ENCODE measurements at regions not wholly inside any gene's neighbourhood (a gene's known extent, or its start where the extent isn't known, plus 50 kb on each side); places are given as distances from the start of the nearest gene placed in this dataset.
"Not testable (repeated sequence)": the region's sequence is repeated elsewhere in the genome, so short reads cannot be mapped to it uniquely, and the experiment has no call there.

DNA sequence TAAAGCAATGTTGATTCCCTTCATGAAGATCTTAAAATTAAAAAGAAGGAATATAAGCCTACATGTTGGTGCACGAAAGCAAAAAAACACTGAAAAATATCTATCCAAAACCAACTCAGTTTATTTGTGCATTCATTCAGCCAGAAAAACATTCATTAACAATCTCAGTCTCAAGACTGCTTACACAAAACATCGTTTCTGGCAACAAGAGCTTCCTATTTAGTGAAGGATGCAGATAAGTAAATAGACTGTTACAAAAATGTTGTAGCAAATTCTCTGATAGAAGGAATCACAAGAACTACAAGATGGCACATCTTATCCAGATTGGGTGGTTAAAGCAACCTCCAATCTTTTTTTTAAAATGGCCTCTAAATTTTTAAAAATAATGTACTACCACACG is 69.7 kb upstream of the DCN start:
- Mint-ChIP-seq H3K36me3 (no peaks in the 10 kb centered on the region), H3K4me1 (no peaks in the 10 kb centered on the region), H3K4me3 (no peak overlapping the region), H3K9me3 (peaks cover 0 to 4% (median 0%) of the 10 kb centered on the region in 8 donors), H3K27ac (no peak overlapping the region), H3K27me3 (peaks cover 2 to 3% of the 10 kb centered on the region in 2 donors)
- ChIA-PET POLR2A (ENCODE audit: partially characterized antibody) (no interaction called here), CTCF (ENCODE audit: partially characterized antibody) (no interaction called here)
- Histone ChIP-seq H3K36me3 (ENCODE audit: insufficient read depth, low read length) (no peaks in the 10 kb centered on the region), H3K27ac (ENCODE audit: low read depth, low read length) (no peak overlapping the region), H3K4me3 (ENCODE audit: low read length in 2 of 2) (no peak overlapping the region), H3K27me3 (ENCODE audit: insufficient read depth, low read length) (no peaks in the 10 kb centered on the region), H3K9me3 (ENCODE audit: control insufficient read depth in 1 of 2, low read length in 2 of 2) (no peaks in the 10 kb centered on the region), H3K4me1 (ENCODE audit: insufficient read depth, low read length) (no peaks in the 10 kb centered on the region)
- intact Hi-C loops (cut with micrococcal nuclease): no loop called here
- no peak for DNase-seq

DNA sequence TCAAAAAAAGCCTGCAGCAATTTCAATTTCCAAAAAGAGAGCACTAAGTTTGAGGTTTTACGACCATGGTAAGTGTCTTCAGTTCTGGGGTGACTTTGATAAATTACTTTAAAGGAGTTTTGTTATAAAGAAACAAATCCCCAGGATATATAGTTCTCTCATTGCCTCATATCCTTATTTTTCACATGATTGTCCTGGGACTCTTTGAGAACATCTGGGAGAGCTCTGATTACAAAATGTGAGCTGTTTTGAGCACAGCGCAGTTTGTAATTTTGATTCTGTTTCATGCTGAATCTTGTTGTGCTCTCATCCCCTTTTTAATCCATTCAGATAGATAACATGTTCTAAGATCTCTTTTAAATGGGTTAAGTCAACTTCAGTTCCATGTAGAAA is 67.7 kb upstream of the DCN start:
- ChIA-PET POLR2A (ENCODE audit: partially characterized antibody) (no interaction called here), CTCF (ENCODE audit: partially characterized antibody) (no interaction called here)
- H3K36me3 ChIP-seq (ENCODE audit: insufficient read depth, low read length): no peaks in the 10 kb centered on the region
- peaks cover 2 to 3% of the 10 kb centered on the region in 2 donors for H3K27me3 Mint-ChIP-seq
- H3K4me1 Mint-ChIP-seq: no peaks in the 10 kb centered on the region
- H3K36me3 Mint-ChIP-seq: no peaks in the 10 kb centered on the region
- intact Hi-C loops (cut with micrococcal nuclease): no loop called here
- no peaks in the 10 kb centered on the region for H3K4me1 ChIP-seq (ENCODE audit: insufficient read depth, low read length)
- H3K27ac Mint-ChIP-seq: no peak overlapping the region
- peaks cover 0 to 4% (median 0%) of the 10 kb centered on the region in 8 donors for H3K9me3 Mint-ChIP-seq
- no peak overlapping the region for H3K4me3 ChIP-seq (ENCODE audit: low read length in 2 of 2)
- H3K9me3 ChIP-seq (ENCODE audit: control insufficient read depth in 1 of 2, low read length in 2 of 2): no peaks in the 10 kb centered on the region
- no peak for DNase-seq
- H3K27ac ChIP-seq (ENCODE audit: low read depth, low read length): no peak overlapping the region
- H3K27me3 ChIP-seq (ENCODE audit: insufficient read depth, low read length): no peaks in the 10 kb centered on the region
- H3K4me3 Mint-ChIP-seq: no peak overlapping the region

GRCh38 chr12:91249518-91250272 is 67.1 kb upstream of the DCN start:
- H3K9me3 ChIP-seq (ENCODE audit: control insufficient read depth in 1 of 2, low read length in 2 of 2): no peaks in the 10 kb centered on the region
- intact Hi-C loops (cut with micrococcal nuclease): no loop called here
- Mint-ChIP-seq H3K9me3 (peaks cover 0 to 4% (median 0%) of the 10 kb centered on the region in 8 donors), H3K4me3 (no peak overlapping the region), H3K27me3 (peaks cover 2 to 3% of the 10 kb centered on the region in 2 donors), H3K4me1 (no peaks in the 10 kb centered on the region), H3K27ac (no peak overlapping the region), H3K36me3 (no peaks in the 10 kb centered on the region)
- DNase-seq: no peak
- H3K36me3 ChIP-seq (ENCODE audit: insufficient read depth, low read length): no peaks in the 10 kb centered on the region
- H3K27me3 ChIP-seq (ENCODE audit: insufficient read depth, low read length): no peaks in the 10 kb centered on the region
- no peak overlapping the region for H3K27ac ChIP-seq (ENCODE audit: low read depth, low read length)
- H3K4me3 ChIP-seq (ENCODE audit: low read length in 2 of 2): no peak overlapping the region
- no peaks in the 10 kb centered on the region for H3K4me1 ChIP-seq (ENCODE audit: insufficient read depth, low read length)
- ChIA-PET POLR2A (ENCODE audit: partially characterized antibody) (no interaction called here), CTCF (ENCODE audit: partially characterized antibody) (no interaction called here)

DNA sequence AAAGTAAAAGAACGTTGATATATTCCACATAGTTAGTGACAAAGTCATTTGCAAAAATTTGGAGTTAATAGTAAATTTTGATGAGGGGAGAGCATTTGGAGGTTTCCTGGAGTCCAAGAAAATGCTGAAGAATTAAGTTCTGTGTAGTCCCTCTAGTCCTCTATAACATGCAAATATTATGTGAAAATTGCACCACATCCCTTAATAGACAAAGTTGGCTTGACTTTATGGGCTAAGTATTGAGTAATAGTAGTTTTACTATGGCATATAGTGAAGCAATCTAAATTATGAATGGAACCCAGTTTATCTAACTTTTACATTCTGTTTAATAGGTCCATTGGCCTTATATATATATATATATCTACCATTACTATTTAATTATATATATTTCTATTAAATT is 66.4 kb upstream of the DCN start:
- H3K4me1 Mint-ChIP-seq: no peaks in the 10 kb centered on the region
- intact Hi-C loops (cut with micrococcal nuclease): no loop called here

GRCh38 chr12:91243177-91243576 is 60.6 kb upstream of the DCN start:
- H3K4me1 ChIP-seq (ENCODE audit: insufficient read depth, low read length); H3K4me3 ChIP-seq (ENCODE audit: low read length in 2 of 2); CTCF ChIA-PET (ENCODE audit: partially characterized antibody); H3K27me3 ChIP-seq (ENCODE audit: insufficient read depth, low read length); H3K4me3 Mint-ChIP-seq; POLR2A ChIA-PET (ENCODE audit: partially characterized antibody); H3K36me3 Mint-ChIP-seq; H3K27ac ChIP-seq (ENCODE audit: low read depth, low read length); H3K27ac Mint-ChIP-seq; H3K27me3 Mint-ChIP-seq; H3K9me3 ChIP-seq (ENCODE audit: control insufficient read depth in 1 of 2, low read length in 2 of 2); H3K36me3 ChIP-seq (ENCODE audit: insufficient read depth, low read length); intact Hi-C loops (cut with micrococcal nuclease); H3K4me1 Mint-ChIP-seq: not testable (repeated sequence)
- peak in 1 of 5 donors; percentile 31 for DNase-seq
- peaks cover 0 to 15% (median under 1%) of the 10 kb centered on the region in 8 donors for H3K9me3 Mint-ChIP-seq

More for the DNA sequence above, 66.4 kb upstream of the DCN start:
- no peak overlapping the region for H3K27ac ChIP-seq (ENCODE audit: low read depth, low read length)
- no peaks in the 10 kb centered on the region for H3K27me3 ChIP-seq (ENCODE audit: insufficient read depth, low read length)
- DNase-seq: no peak
- H3K36me3 ChIP-seq (ENCODE audit: insufficient read depth, low read length): no peaks in the 10 kb centered on the region
- no peak overlapping the region for H3K4me3 ChIP-seq (ENCODE audit: low read length in 2 of 2)
- Mint-ChIP-seq H3K27me3 (peaks cover 2 to 3% of the 10 kb centered on the region in 2 donors), H3K27ac (no peak overlapping the region), H3K9me3 (peaks cover 0 to 6% (median 0%) of the 10 kb centered on the region in 8 donors), H3K36me3 (no peaks in the 10 kb centered on the region), H3K4me3 (no peak overlapping the region)
- POLR2A ChIA-PET (ENCODE audit: partially characterized antibody): no interaction called here
- H3K4me1 ChIP-seq (ENCODE audit: insufficient read depth, low read length): no peaks in the 10 kb centered on the region
- no peaks in the 10 kb centered on the region for H3K9me3 ChIP-seq (ENCODE audit: control insufficient read depth in 1 of 2, low read length in 2 of 2)
- CTCF ChIA-PET (ENCODE audit: partially characterized antibody): no interaction called here

GRCh38 chr12:91241756-91242155 is 59.1 kb upstream of the DCN start:
- no peaks in the 10 kb centered on the region for H3K4me1 ChIP-seq (ENCODE audit: insufficient read depth, low read length)
- H3K4me3 ChIP-seq (ENCODE audit: low read length in 2 of 2): no peak overlapping the region
- CTCF ChIA-PET (ENCODE audit: partially characterized antibody): no interaction called here
- H3K4me3 Mint-ChIP-seq: no peak overlapping the region
- no peak for DNase-seq
- peaks cover 0 to 15% (median 0%) of the 10 kb centered on the region in 8 donors for H3K9me3 Mint-ChIP-seq
- H3K27ac Mint-ChIP-seq: no peak overlapping the region
- H3K36me3 Mint-ChIP-seq: no peaks in the 10 kb centered on the region
- H3K4me1 Mint-ChIP-seq: no peaks in the 10 kb centered on the region
- no peaks in the 10 kb centered on the region for H3K9me3 ChIP-seq (ENCODE audit: control insufficient read depth in 1 of 2, low read length in 2 of 2)
- no peaks in the 10 kb centered on the region for H3K27me3 Mint-ChIP-seq
- intact Hi-C loops (cut with micrococcal nuclease): no loop called here
- H3K27ac ChIP-seq (ENCODE audit: low read depth, low read length): no peak overlapping the region
- H3K36me3 ChIP-seq (ENCODE audit: insufficient read depth, low read length): no peaks in the 10 kb centered on the region
- H3K27me3 ChIP-seq (ENCODE audit: insufficient read depth, low read length): no peaks in the 10 kb centered on the region
- POLR2A ChIA-PET (ENCODE audit: partially characterized antibody): no interaction called here

DNA sequence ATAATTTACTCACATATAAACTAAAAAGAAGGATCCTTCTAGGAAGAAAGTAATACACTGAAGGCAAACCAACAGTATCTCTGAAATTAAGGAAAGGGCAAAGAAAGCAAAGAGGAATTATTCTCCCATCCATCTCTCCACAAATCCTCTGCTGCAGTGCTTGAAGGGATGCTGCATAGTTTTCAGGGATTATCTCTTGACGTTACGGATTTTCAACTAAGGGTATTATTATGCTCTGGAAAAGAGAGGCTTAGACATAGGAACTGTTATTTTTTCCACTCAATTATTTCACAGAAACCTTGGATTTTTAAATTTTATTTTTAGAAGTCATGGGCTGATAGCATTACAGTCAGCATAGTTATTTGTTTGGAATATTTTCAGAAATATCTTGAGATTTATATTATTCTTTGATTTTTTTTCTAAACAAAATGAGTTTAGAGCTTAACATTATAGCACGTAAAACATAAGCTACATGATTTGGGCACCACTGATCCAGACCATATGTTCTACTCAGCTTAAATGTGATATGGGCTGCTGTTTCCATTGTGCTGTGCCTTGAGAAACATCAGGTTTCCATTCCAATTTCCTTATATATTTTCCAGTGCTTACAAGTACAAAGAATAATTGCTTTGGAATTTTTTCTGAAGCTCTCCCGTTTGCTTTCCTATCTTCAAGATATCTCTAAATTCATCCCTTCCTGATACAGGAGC is 57.9 kb upstream of the DCN start:
- Mint-ChIP-seq H3K27ac (no peak overlapping the region), H3K36me3 (no peaks in the 10 kb centered on the region), H3K4me1 (no peaks in the 10 kb centered on the region), H3K27me3 (no peaks in the 10 kb centered on the region), H3K4me3 (no peak overlapping the region), H3K9me3 (peaks cover 0 to 15% (median 0%) of the 10 kb centered on the region in 8 donors)
- no peak overlapping the region for H3K4me3 ChIP-seq (ENCODE audit: low read length in 2 of 2)
- H3K9me3 ChIP-seq (ENCODE audit: control insufficient read depth in 1 of 2, low read length in 2 of 2): no peaks in the 10 kb centered on the region
- ChIA-PET CTCF (ENCODE audit: partially characterized antibody) (no interaction called here), POLR2A (ENCODE audit: partially characterized antibody) (no interaction called here)
- DNase-seq: no peak
- H3K27ac ChIP-seq (ENCODE audit: low read depth, low read length): no peak overlapping the region
- H3K27me3 ChIP-seq (ENCODE audit: insufficient read depth, low read length): no peaks in the 10 kb centered on the region
- H3K36me3 ChIP-seq (ENCODE audit: insufficient read depth, low read length): no peaks in the 10 kb centered on the region
- intact Hi-C loops (cut with micrococcal nuclease): no loop called here
- no peaks in the 10 kb centered on the region for H3K4me1 ChIP-seq (ENCODE audit: insufficient read depth, low read length)

Data from CD4-positive, alpha-beta memory T cell (primary cell).